Right hindlimb (tissue), 1 donor: ENCODE measurements at regions not wholly inside any gene's neighbourhood (a gene's known extent, or its start where the extent isn't known, plus 50 kb on each side); places are given as distances from the start of the nearest gene placed in this dataset.
"Not testable (repeated sequence)": the region's sequence is repeated elsewhere in the genome, so short reads cannot be mapped to it uniquely, and the experiment has no call there.

Experiments
- DNase-seq: peaks from one replicate; pipeline ENCODE4 v3.0.0-alpha.2; 2018

GRCh38 chrX:63176578-63176977 is 174.6 kb downstream of the SPIN4 start:
- DNase-seq = not testable (repeated sequence)

DNA sequence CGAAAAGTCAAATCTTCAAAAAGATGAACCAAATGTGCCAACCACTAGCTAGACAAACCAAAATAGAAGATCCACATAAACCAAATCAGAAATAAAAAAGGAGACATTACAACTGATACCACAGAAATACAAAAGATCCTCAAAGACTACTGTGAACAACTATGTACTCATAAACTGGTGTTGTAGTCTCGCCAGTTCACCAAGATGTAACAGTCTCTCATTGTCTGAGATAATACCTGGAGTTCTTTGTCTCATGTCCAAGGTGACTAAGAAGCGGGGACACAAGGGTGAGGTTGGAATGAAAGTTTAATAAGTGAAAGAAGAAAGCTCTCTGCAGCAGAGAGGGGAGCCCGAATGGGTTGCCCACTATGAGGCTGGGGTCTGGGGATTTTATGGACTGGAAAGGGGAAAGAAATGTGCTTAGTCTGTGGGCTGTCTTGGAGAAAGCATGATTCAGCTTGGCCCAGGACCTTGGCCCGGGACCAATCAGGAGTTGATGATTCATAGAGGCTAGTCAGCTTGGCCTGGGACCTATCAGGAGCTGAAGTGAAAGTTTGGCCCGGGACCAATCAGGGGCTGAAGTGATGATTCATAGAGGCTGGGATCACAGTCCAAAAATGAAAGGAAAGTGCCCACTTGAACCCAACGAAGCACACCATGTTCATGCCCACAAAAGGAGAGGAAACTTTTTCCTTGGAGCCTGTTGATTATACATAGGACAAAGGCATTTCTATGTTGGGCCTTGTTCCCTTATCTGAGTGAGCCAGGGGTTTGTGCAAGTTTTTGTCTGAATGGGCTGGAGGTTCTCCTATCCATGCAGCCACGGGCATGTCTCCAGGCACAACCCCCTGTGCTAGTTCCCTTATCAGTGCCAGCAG is 177.1 kb downstream of the SPIN4 start:
- DNase-seq = not testable (repeated sequence)

DNA sequence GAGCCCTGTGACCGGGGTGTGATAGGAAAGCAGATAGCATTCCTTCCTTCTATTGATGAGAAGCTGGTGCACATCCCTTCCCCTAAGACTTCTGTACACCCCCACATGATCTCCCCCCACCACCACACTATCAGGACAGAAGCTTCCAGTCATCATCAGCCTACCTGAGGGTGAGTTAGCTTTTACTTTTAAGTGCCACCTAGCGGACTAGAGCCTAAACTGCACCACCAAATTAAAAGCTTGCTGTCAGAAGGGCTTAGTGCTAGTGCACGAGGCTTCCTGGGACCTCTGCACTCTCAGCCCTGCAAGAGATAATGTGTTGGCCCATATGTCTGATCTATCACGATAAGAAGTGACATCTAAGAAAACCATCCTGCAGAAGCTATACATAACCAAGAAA is 181.7 kb downstream of the SPIN4 start:
- not testable (repeated sequence) for DNase-seq

GRCh38 chrX:63168949-63169348 is 182.2 kb downstream of the SPIN4 start:
- DNase-seq = not testable (repeated sequence)

DNA sequence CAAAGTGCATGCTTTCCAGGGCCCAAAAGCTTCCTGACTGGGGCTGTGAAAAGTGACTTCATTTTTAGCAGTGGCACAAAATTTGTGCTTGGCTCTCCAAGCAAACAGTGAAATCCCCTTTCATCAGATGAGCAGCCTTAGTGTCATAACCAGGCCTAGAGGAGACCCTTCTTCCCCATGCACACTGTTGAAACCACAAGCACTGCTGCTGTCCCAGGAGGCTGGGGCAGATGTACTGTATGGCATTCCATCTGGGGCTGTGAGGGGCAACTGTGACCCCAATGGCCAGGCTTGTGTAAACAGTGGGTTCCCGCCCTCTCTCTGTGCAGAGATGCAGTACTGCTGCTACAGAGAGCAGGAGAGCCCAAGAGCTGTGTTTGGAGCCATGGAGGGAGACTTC is 184.1 kb downstream of the SPIN4 start:
- not testable (repeated sequence) for DNase-seq

DNA sequence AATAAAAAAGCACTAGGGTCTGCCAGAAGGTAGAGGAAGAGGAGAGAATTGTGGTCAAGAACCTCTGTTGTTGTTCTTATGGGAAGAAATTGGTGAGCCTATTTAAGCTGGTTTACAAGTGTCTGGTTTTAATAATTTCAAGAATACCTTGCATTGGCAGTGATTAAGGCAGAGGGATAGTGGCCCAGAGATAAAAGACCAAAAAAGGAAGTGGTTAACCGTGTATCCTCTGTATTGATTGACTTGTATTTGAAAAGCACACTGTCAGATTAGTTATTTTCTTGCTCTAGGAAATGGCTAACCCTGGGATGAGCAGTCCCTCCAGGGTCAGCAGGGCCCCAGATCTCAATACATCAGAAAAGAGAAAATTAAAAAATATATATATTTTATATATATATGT is 190.1 kb downstream of the SPIN4 start:
- not testable (repeated sequence) for DNase-seq

DNA sequence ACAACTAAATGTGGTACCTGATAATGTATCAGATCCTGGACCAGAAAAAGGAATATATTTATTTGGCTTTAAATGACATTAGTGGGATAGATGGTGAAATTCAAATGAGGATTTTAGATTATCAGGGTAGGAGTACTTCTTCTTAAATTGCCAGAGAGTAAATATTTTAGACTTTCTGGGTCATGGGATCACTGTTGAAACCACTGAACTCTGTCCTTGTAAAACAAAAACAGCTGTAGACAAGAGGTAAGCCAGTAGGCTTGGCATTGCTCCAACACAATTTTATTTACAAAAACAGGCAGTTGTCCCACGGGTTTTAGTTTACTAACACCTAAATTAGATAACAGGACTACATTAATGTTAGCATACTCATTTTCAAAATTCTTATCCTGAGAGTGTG is 190.8 kb downstream of the SPIN4 start:
- not testable (repeated sequence) for DNase-seq

DNA sequence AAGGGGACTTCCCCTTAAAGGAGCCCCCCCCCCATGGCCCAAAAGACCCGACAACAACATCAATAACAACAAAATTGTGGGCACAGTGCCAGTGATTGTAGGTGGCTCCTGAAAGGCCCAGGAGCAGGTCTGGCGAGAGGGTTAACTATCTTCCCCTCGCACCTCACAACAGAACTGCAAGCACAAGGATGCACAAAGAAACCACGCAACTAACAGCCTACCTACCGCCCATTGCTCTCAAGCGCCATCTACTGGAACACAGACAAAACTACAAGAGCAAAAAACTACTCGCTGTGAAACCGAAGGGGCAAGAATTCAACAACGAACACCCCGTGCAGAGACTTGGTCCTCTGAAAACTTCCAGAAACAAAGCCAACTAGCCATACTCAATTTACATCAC is 205.6 kb downstream of the SPIN4 start:
- DNase-seq = not testable (repeated sequence)

DNA sequence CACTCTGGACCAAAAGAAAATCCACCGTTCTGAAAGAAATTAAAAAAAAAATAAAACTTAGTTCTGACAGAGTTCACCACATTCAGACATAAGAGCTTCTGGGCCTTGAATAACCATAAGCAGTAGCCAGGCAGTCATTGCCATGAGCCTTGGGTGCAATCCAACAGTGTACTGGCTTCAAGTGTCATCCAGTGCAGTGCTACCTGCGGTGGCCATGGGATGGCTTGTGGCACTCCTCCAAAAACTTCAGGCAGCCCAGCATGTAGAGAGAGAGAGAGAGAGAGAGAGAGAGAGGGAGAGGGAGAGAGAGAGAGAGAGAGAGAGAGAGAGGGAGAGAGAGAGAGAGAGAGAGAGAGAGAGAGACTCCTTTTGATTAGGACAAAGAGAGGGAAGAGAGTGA is 208.5 kb downstream of the SPIN4 start:
- not testable (repeated sequence) for DNase-seq

DNA sequence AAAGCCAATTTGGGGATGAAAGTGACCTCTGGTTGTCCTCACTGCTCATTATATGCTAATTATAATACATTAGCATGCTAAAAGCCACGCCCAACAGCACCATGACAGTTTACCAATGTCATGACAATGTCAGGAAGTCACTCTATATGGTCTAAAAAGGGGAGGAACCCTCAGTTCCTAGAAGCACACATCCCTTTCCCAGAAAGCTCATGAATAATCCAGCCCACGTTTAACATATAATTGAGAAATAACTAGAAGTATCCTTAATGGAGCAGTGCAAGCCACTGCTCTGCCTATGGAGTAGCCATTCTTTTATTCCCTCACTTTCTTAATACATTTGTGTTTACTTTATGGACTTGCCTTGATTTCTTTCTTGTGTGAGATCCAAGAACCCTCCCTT is 215.3 kb downstream of the SPIN4 start:
- DNase-seq = not testable (repeated sequence)

DNA sequence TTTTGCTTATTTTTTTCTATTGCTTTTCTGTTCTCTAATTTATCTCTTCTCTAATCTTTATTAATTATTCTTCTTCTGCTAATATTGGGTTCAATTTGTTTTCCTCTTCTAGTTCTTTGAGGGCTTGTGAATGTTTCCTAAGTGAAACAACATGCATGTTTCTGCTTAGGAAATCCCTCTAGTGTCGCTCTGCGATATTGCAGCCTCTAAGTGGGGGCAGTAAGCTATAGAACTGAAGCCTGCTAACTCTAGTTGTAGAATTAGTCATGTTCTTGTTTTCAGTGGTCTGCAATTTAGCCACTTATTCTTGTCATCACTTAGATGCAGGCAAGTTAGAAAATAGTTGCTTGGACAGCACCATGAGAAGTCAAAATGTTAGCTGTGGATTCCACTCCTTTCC is 222.6 kb downstream of the SPIN4 start:
- no peak for DNase-seq

DNA sequence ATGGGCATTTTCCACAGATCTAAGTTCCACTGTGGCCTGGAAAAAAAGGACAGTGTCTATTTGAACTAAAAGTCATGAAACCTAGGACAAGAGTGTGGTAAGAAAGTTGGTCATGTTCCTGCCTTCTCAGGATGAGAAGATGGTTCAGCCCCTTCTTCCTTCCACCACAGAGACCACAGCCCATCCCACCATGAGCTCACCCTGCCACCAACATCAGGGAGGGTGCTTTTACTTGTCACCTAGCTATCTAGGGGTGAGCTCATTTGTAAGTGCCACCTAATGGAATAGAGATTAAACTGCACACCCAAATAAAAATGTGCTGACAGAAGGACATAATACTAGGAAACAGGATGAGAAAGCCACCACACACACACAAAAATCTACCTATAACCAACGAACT is 235.9 kb downstream of the SPIN4 start:
- no peak for DNase-seq

DNA sequence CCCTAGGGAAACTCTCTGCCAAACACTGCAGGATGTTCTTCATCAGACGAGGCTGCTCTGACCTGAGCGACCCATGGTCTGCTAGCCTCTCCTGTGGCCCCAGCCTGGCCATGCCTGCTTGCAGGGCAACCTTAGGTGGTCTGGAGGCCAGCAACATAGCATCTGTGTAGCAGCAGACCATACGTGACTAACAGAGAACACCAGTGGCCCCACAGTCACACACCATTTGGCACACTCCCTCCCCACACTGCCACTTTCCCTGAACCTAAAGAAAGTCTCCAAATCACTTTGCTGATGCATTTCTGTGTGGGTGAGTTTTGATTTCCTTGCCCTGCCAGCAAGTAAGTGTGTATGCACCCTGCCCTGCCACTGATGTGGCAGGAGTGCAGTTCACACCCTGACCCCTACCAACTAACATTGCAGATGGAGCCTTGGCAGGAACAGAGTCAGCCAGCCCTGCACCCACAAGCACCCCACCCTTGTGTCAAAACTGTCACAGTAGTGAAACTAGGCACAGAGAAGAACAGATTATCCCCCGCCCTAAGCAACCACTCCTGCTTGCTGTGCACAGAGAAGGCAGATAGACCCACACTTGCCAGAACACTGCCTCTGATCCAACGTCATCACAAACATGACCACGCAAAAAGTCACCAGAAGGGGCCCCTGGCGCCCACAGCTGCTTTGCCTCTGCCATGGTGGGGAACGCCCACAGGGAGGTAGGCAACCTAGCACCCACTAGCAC is 249.1 kb downstream of the SPIN4 start:
- DNase-seq = no peak

DNA sequence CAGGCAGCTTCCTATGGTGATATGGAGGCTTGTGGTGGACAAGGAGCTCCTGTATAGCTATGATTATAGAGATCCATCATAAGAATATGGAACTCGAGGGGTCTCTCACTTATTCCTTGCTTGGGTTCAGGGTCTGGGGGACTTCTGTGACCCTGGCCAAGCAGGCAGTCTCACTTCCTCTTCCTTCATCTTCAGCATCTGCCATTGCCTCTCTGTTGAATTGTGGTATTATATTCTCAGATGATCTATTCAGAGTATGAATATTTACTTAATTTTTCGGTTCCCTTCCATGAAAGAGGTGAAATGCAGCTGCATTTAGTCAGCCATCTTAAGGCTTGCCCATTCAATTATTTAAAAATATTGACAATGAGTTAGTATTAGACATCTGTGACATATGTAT is 292.9 kb downstream of the SPIN4 start:
- DNase-seq = no peak

DNA sequence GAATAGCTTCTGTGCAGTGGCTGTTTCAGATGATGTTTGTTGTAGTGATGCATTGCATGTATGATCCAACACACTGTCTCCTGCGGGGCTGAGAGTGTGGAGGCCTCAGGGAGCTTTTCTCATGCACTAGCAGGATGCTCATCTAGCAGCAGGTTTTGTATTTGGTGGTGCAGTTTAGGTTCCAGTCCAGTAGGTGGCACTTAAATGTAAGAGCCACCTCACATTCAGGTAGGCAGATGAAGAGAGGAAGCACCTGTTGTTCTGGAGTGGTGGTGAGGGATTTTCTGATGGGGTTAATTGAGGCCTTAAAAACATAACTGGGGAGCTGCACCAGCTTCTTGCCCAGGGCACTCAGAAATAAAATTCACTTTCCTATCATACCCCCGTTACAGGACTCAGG is 300.9 kb downstream of the SPIN4 start:
- DNase-seq = no peak

DNA sequence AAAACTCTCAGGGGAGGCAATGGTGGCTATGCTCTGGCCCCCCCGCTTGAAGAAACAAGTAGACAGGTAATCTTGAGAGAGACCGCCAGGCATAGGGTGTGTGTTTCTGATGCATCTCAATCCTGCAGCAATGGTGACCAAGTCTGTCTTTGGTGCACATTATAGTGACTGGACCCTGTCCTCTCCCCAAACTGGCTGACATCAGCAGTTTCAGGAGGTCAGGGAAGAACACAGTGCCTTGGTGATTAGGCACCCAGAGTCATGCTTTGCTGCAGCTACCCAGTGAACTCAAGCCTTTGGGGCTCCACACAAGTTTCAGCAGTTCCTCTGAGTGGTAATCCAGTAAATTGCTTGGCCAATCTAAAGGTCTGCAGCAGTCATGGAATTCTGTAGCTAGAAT is 318.3 kb downstream of the SPIN4 start:
- DNase-seq = no peak

GRCh38 chrX:63013549-63013948 is 337.6 kb downstream of the SPIN4 start:
- no peak for DNase-seq

- no peak for DNase-seq
These were observed 338.6 kb downstream of the SPIN4 start for GRCh38 chrX:63012574-63012973.

- not testable (repeated sequence) for DNase-seq
These were observed 350.9 kb downstream of the SPIN4 start for GRCh38 chrX:63000196-63000595.
